SK-MEL-5 (cell line): ENCODE measurements at regions not wholly inside any gene's neighbourhood (a gene's known extent, or its start where the extent isn't known, plus 50 kb on each side); places are given as distances from the start of the nearest gene placed in this dataset.
"Not testable (repeated sequence)": the region's sequence is repeated elsewhere in the genome, so short reads cannot be mapped to it uniquely, and the experiment has no call there.

Experiments
- DNase-seq: peaks from one replicate; pipeline ENCODE4 v3.0.0-alpha.2; 2016; ENCODE audit warnings: low read depth, low spot score
- in situ Hi-C: cut with HindIII; loops from 2 replicates; pipeline ENCODE4 v1.10.0; 2016; ENCODE audit warnings: low sequenced_read_pairs, high pct_unique_total_duplicates, low pct_unique_long_range_greater_than_20kb

- DNase-seq: no peak
- in situ Hi-C loops: no loop called here
Observed at GRCh38 chr6:130494729-130495128, 128.9 kb downstream of the TMEM200A start.

GRCh38 chr6:130500693-130501092, 134.9 kb downstream of the TMEM200A start:
- in situ Hi-C loops: no loop called here
- no peak for DNase-seq

- in situ Hi-C loops: no loop called here
- DNase-seq: no peak
Observed at GRCh38 chr6:130503146-130503545, 137.3 kb downstream of the TMEM200A start.

- no peak for DNase-seq
- in situ Hi-C loops: no loop called here
Observed at GRCh38 chr6:130505808-130506598, 140.2 kb downstream of the TMEM200A start.

- in situ Hi-C loops, DNase-seq: not testable (repeated sequence)
Observed at GRCh38 chr6:130507005-130507665, 141.3 kb downstream of the TMEM200A start.

- DNase-seq: no peak
- in situ Hi-C loops: no loop called here
Observed at GRCh38 chr6:130507666-130508028, 141.8 kb downstream of the TMEM200A start.

- in situ Hi-C loops: no loop called here
- no peak for DNase-seq
Observed at GRCh38 chr6:130513770-130514169, 148.0 kb downstream of the TMEM200A start.

GRCh38 chr6:130514712-130515111, 148.9 kb downstream of the TMEM200A start:
- in situ Hi-C loops: no loop called here
- no peak for DNase-seq

- DNase-seq: no peak
- in situ Hi-C loops: no loop called here
Observed at GRCh38 chr6:130515306-130515705, 149.5 kb downstream of the TMEM200A start.

- no peak for DNase-seq
- in situ Hi-C loops: no loop called here
Observed at GRCh38 chr6:130516604-130517003, 150.8 kb downstream of the TMEM200A start.

GRCh38 chr6:130517444-130517931, 151.7 kb downstream of the TMEM200A start:
- DNase-seq: no peak

GRCh38 chr6:130518588-130518987, 152.8 kb downstream of the TMEM200A start:
- in situ Hi-C loops: no loop called here

More at GRCh38 chr6:130517444-130517931, 151.7 kb downstream of the TMEM200A start:
- in situ Hi-C loops: no loop called here

GRCh38 chr6:130520221-130520620, 154.4 kb downstream of the TMEM200A start:
- in situ Hi-C loops: no loop called here
- no peak for DNase-seq

More at GRCh38 chr6:130518588-130518987, 152.8 kb downstream of the TMEM200A start:
- no peak for DNase-seq

GRCh38 chr6:130520801-130521200, 155.0 kb downstream of the TMEM200A start:
- DNase-seq: no peak
- in situ Hi-C loops: no loop called here

- in situ Hi-C loops: no loop called here
- no peak for DNase-seq
Observed at GRCh38 chr6:130524552-130524951, 158.7 kb downstream of the TMEM200A start.

- in situ Hi-C loops: no loop called here
- DNase-seq: no peak
Observed at GRCh38 chr6:130525408-130525807, 159.6 kb downstream of the TMEM200A start.

GRCh38 chr6:130526466-130526865, 160.6 kb downstream of the TMEM200A start:
- in situ Hi-C loops: no loop called here
- DNase-seq: no peak

GRCh38 chr6:130527173-130527572, 161.4 kb downstream of the TMEM200A start:
- in situ Hi-C loops: no loop called here
- DNase-seq: no peak
